Vagina (tissue), 2 donors: ENCODE measurements at regions not wholly inside any gene's neighbourhood (a gene's known extent, or its start where the extent isn't known, plus 50 kb on each side); places are given as distances from the start of the nearest gene placed in this dataset.

Experiments
- DNase-seq, 2 donors: peaks; one replicate each; pipeline ENCODE4 v3.0.0-alpha.2; 2017; ENCODE audit errors: extremely low spot score in 2 of 2
- H3K27ac ChIP-seq: fragments of 200-600 bp; sonication (generic); one replicate; pipeline ENCODE4 v1.5.1; 2019
- H3K27me3 ChIP-seq: fragments of 200-600 bp; sonication (generic); one replicate; pipeline ENCODE4 v1.5.1; 2019
- H3K36me3 ChIP-seq, 2 donors: fragments of 200-600 bp; sonication (generic); one replicate each; pipeline ENCODE4 v1.5.1; 2017 to 2019
- H3K4me1 ChIP-seq: fragments of 200-600 bp; sonication (generic); one replicate; pipeline ENCODE4 v1.5.1; 2019
- H3K4me3 ChIP-seq, 2 donors: fragments of 200-600 bp; sonication (generic); 1 replicate in 1 of 2; 2 replicates in 1 of 2; pipeline ENCODE4 v1.5.1; 2016 to 2019
- H3K9me3 ChIP-seq: fragments of 200-600 bp; sonication (generic); one replicate; pipeline ENCODE4 v1.5.1; 2019
- POLR2A ChIP-seq, 2 donors: fragments of 450-650 bp; IDR thresholded peaks; one replicate each; pipeline ENCODE4 v1.6.1; 2017; ENCODE audit warnings: antibody characterized with exemption in 2 of 2, mild to moderate bottlenecking in 2 of 2, moderate library complexity in 2 of 2
- POLR2AphosphoS5 ChIP-seq, 2 donors: sonication (generic); formaldehyde crosslinking; IDR thresholded peaks; one replicate each; pipeline ENCODE4 v1.9.0; 2017; ENCODE audit warnings: antibody characterized with exemption in 2 of 2, mild to moderate bottlenecking in 2 of 2, low read depth in 1 of 2; ENCODE audit not compliant: insufficient read depth in 1 of 2
- intact Hi-C: fragments of 100-400 bp; cut with DNase I; formaldehyde crosslinking; loops from one replicate; pipeline ENCODE4 v1.15.1; 2023
- TF ChIP-seq, protein P1 (sequence below), 3 experiments: fragments of 450-650 bp in 2 of 3; fragments of 200-600 bp in 1 of 3; sonication (generic) in 1 of 3; IDR thresholded peaks; one replicate each; pipeline ENCODE4 v1.5.1; 2017 to 2019; ENCODE audit warnings: antibody characterized with exemption in 3 of 3, mild to moderate bottlenecking in 2 of 3, moderate library complexity in 2 of 3

DNA sequence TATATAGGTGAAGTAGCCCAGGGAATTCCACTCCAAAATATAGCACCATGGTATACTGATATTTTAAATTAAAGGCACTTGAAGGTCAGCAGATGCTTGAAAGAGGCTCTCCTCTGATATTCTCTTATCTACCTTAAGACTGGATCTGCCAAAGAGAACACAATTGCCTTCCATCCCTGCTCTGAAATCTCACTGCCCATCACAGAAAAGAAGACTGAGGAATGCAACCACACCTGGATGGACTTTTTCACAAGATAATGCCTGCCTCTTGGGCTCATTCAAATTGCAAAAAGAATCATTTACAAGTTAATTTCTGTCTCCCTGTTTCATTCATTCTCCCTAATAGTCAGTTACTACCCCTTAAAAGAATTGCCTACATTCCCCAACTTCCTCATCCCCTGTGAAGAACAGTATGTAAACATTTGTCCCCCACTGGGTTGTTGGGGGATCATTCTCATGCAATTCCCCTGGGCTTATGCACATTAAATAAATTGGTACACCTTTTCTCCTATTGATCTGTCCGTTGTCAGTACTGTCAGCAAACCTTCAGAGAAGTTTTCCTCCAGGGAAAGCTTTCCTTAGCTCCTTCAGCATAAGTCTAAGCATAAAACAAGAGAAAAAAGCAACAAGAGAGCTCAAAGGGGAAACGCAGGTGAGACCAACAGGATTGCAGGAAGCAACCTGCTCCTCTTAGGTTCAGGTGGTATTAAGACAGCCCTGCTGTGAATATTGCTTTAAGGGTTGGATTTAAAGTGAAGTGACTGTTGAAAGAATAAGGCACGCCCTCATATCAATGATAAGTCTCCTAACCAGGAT is 171.4 kb upstream of the SLC30A5 start:
- no peaks in the 10 kb centered on the region for H3K4me1 ChIP-seq
- H3K9me3 ChIP-seq: no peaks in the 10 kb centered on the region
- H3K36me3 ChIP-seq: no peaks in the 10 kb centered on the region
- no peak overlapping the region for H3K4me3 ChIP-seq
- H3K27ac ChIP-seq: no peak overlapping the region
- no peaks in the 10 kb centered on the region for H3K27me3 ChIP-seq
- intact Hi-C loops: no loop called here
- TF ChIP-seq POLR2A (IDR thresholded peaks at IDR 0.05): no peak
- TF ChIP-seq POLR2AphosphoS5 (IDR thresholded peaks at IDR 0.05; ENCODE audit: insufficient read depth in 1 of 2, low read depth in 1 of 2): no peak
- TF ChIP-seq, protein P1, sequence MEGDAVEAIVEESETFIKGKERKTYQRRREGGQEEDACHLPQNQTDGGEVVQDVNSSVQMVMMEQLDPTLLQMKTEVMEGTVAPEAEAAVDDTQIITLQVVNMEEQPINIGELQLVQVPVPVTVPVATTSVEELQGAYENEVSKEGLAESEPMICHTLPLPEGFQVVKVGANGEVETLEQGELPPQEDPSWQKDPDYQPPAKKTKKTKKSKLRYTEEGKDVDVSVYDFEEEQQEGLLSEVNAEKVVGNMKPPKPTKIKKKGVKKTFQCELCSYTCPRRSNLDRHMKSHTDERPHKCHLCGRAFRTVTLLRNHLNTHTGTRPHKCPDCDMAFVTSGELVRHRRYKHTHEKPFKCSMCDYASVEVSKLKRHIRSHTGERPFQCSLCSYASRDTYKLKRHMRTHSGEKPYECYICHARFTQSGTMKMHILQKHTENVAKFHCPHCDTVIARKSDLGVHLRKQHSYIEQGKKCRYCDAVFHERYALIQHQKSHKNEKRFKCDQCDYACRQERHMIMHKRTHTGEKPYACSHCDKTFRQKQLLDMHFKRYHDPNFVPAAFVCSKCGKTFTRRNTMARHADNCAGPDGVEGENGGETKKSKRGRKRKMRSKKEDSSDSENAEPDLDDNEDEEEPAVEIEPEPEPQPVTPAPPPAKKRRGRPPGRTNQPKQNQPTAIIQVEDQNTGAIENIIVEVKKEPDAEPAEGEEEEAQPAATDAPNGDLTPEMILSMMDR (IDR thresholded peaks at IDR 0.05): no peak
- DNase-seq: no peak

DNA sequence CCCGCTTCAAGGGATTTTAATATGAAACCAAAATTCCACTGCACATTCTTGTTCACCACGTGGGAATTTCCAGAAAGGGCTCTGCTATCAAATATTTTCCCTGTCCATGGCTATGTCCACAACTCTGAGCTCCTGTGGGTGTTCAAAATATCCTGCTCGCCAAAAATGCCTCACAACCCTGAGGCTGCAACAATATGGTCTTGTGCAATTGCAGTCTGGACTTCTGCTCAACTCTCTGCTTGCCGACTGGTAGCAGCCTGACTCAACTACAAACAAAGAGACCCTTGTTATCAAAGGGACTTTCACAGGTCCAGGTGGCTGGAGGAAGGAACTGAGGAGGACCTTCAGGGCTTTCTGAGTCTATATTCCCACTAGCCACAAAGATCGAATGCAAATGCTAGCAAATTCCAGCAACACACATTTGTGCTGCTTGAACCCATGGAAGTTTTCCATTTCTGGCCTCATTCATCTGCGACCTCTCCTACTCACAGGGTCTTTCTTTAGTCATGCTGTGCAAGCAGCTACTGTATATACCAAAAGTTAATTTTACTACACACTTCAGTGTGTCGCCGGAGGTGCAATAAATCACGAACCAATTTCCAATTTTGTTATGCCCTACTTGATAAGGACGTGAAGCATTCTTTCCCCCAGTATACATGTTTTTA is 169.2 kb upstream of the SLC30A5 start:
- H3K9me3 ChIP-seq: no peaks in the 10 kb centered on the region
- H3K27me3 ChIP-seq: no peaks in the 10 kb centered on the region
- TF ChIP-seq POLR2A (IDR thresholded peaks at IDR 0.05): no peak
- TF ChIP-seq, protein P1 (IDR thresholded peaks at IDR 0.05): no peak
- TF ChIP-seq POLR2AphosphoS5 (IDR thresholded peaks at IDR 0.05; ENCODE audit: insufficient read depth in 1 of 2, low read depth in 1 of 2): no peak
- no peak overlapping the region for H3K4me3 ChIP-seq
- no peaks in the 10 kb centered on the region for H3K4me1 ChIP-seq
- H3K36me3 ChIP-seq: no peaks in the 10 kb centered on the region
- intact Hi-C loops: no loop called here
- H3K27ac ChIP-seq: no peak overlapping the region
- DNase-seq: no peak

DNA sequence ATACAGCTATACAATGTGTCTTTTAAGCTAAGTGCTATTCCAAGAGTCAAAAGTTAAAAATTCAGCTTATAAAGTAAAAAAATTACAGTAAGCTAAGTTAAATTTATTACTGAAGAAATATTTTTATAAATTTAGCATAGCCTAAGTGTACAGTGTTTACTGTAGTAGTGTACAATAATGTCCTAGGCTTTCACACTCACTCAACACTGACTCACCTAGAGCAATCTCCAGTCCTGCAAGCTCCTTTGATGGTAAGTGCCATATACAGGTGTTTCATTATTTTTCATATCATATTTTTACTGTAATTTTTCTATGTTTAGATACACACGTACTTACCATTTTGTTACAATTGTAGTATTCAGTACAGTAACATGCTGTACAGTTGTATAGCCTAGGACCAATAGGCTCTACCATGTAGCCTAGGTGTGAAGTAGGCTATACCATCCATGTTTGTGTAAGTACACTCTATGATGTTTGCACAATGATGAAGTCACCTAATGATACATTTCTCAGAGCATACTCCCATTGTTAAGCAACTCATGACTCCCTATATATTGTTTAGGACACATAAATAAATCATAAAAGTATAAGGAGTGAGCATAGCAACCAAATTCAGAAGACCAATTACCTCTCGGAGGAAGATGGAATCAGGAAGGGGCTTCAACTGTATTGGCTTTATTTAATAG is 165.1 kb upstream of the SLC30A5 start:
- H3K4me1 ChIP-seq: no peaks in the 10 kb centered on the region
- no peak overlapping the region for H3K27ac ChIP-seq
- no peak overlapping the region for H3K4me3 ChIP-seq
- TF ChIP-seq POLR2AphosphoS5 (IDR thresholded peaks at IDR 0.05; ENCODE audit: insufficient read depth in 1 of 2, low read depth in 1 of 2): no peak
- TF ChIP-seq POLR2A (IDR thresholded peaks at IDR 0.05): no peak
- TF ChIP-seq, protein P1 (IDR thresholded peaks at IDR 0.05): no peak
- H3K27me3 ChIP-seq: no peaks in the 10 kb centered on the region
- intact Hi-C loops: no loop called here
- DNase-seq: no peak
- H3K9me3 ChIP-seq: no peaks in the 10 kb centered on the region
- H3K36me3 ChIP-seq: no peaks in the 10 kb centered on the region

DNA sequence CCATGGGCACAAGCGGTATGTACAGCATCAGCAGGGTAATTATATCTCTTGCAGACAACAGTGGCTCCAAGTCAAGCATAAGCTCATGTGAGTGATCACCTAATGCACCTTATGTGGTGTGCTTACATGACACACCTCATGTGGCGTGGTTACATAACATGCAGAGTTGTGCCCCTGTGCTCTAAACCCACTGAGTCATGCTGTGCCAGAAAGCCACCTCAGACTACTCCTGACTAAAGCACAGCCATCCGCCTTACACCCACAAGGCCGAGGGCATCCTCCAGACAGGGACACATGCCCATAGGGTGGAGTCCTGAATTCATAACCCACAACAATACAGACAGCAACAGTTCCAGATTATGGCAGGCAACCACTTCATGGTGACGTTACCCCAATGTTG is 163.7 kb upstream of the SLC30A5 start:
- no peak for DNase-seq
- Histone ChIP-seq H3K4me3 (no peak overlapping the region), H3K4me1 (no peaks in the 10 kb centered on the region), H3K27me3 (no peaks in the 10 kb centered on the region), H3K36me3 (no peaks in the 10 kb centered on the region), H3K9me3 (no peaks in the 10 kb centered on the region), H3K27ac (no peak overlapping the region)
- TF ChIP-seq POLR2AphosphoS5 (IDR thresholded peaks at IDR 0.05; ENCODE audit: insufficient read depth in 1 of 2, low read depth in 1 of 2): no peak
- no peak for TF ChIP-seq POLR2A (IDR thresholded peaks at IDR 0.05)
- TF ChIP-seq, protein P1 (IDR thresholded peaks at IDR 0.05): no peak
- intact Hi-C loops: no loop called here
